Lower lobe of right lung (tissue), 2 donors: ENCODE measurements at regions not wholly inside any gene's neighbourhood (a gene's known extent, or its start where the extent isn't known, plus 50 kb on each side); places are given as distances from the start of the nearest gene placed in this dataset.

Experiments
- ATAC-seq, 2 donors: fragments of 200-7000 bp; cut with Tn5 transposase; one replicate each; pipeline ENCODE4 v1.9.1; 2020 to 2022; ENCODE audit warnings: mild to moderate bottlenecking in 2 of 2, moderate library complexity in 2 of 2
- DNase-seq: peaks from one replicate; pipeline ENCODE4 v3.0.0-alpha.2; 2020
- H3K27ac ChIP-seq: fragments of 200-600 bp; one replicate; pipeline ENCODE4 v1.8.0; 2022
- H3K27me3 ChIP-seq: fragments of 200-600 bp; one replicate; pipeline ENCODE4 v1.8.0; 2022; ENCODE audit warnings: low read depth
- H3K36me3 ChIP-seq: fragments of 200-600 bp; one replicate; pipeline ENCODE4 v1.8.0; 2022; ENCODE audit warnings: mild to moderate bottlenecking
- H3K4me1 ChIP-seq: fragments of 200-600 bp; one replicate; pipeline ENCODE4 v1.8.0; 2022
- H3K4me3 ChIP-seq: fragments of 200-600 bp; one replicate; pipeline ENCODE4 v1.8.0; 2022; ENCODE audit warnings: mild to moderate bottlenecking
- H3K9me3 ChIP-seq: fragments of 200-600 bp; one replicate; pipeline ENCODE4 v1.8.0; 2022
- intact Hi-C: fragments of 100-400 bp; cut with DNase I; formaldehyde crosslinking; loops from one replicate; pipeline ENCODE4 v1.11.0; 2022
- TF ChIP-seq, protein P1 (sequence below): fragments of 200-600 bp; IDR thresholded peaks from one replicate; pipeline ENCODE4 v1.8.0; 2022; ENCODE audit warnings: antibody characterized with exemption, mild to moderate bottlenecking
- donor health status: DM: no; HTN: yes; CAD: no; lungs with severe emphysema.

DNA sequence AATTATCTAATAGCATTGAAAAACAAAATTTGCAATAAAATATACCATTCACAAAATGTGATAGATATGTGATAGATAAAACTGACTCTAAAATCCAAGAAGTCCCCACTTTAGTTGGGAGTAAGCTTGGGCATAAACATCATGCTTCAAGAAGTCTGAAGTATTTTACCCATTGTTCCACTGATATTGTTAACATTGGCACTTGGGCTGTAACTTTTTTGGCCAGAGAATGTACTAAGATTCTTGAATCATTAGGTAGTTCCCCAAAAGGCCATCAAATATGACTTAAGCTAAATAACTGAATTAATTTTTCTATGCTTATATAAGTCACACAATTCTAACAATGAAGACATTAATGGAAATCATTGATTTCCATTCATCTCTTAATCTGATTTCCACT, 413.6 kb downstream of the CDH2 start:
- TF ChIP-seq, protein P1, sequence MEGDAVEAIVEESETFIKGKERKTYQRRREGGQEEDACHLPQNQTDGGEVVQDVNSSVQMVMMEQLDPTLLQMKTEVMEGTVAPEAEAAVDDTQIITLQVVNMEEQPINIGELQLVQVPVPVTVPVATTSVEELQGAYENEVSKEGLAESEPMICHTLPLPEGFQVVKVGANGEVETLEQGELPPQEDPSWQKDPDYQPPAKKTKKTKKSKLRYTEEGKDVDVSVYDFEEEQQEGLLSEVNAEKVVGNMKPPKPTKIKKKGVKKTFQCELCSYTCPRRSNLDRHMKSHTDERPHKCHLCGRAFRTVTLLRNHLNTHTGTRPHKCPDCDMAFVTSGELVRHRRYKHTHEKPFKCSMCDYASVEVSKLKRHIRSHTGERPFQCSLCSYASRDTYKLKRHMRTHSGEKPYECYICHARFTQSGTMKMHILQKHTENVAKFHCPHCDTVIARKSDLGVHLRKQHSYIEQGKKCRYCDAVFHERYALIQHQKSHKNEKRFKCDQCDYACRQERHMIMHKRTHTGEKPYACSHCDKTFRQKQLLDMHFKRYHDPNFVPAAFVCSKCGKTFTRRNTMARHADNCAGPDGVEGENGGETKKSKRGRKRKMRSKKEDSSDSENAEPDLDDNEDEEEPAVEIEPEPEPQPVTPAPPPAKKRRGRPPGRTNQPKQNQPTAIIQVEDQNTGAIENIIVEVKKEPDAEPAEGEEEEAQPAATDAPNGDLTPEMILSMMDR, result no peak
- Histone ChIP-seq H3K36me3 (no peaks in the 10 kb centered on the region), H3K4me3 (no peak overlapping the region), H3K27me3 (no peaks in the 10 kb centered on the region), H3K4me1 (no peaks in the 10 kb centered on the region), H3K9me3 (no peaks in the 10 kb centered on the region), H3K27ac (no peak overlapping the region)
- intact Hi-C loops, result no loop called here
- ATAC-seq (no peak), DNase-seq (no peak)

DNA sequence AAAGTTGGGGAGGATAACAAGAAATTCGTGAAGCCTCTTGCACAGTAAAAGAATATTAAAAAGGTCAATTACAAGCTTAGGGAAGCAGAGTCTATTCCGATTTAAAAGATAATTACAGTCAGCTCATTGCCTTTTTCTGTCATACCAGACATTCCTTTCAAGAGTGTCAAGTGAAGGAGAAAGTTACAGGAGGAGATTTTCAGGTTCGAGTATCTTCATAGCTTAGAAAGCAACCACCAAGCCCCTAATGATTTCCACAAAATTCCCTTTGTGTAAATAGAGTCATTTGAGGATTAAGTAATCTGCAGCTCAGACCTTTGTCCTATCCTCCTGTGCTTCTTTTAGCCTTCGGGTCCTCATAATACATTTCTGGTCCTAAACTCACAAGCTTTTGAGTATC, 414.9 kb downstream of the CDH2 start:
- ATAC-seq (no peak), DNase-seq (no peak)
- H3K27ac ChIP-seq, result no peak overlapping the region
- H3K9me3 ChIP-seq, result no peaks in the 10 kb centered on the region
- intact Hi-C loops, result no loop called here
- no peaks in the 10 kb centered on the region for H3K36me3 ChIP-seq
- no peaks in the 10 kb centered on the region for H3K27me3 ChIP-seq
- H3K4me3 ChIP-seq, result no peak overlapping the region
- no peaks in the 10 kb centered on the region for H3K4me1 ChIP-seq
- TF ChIP-seq, protein P1, result no peak

DNA sequence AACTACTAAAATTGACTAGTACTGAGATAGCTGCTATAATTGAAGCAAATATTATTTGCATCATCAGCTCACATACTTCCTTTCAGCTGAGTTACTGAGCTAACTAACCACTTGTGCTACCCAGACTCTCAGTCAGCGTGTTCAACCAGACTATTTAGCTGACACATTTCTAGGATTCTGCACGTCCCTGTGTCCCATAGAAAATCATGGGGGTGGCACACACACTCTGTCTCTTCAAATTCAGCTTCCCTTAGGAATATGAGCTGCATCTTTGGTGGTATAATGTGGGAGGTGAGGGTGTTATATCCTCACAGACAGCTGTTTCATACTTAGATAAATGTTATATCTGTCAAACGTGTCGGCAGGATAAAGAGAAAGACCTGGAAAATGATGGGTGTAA, 424.0 kb downstream of the CDH2 start:
- no peak for DNase-seq
- no peak overlapping the region for H3K27ac ChIP-seq
- H3K27me3 ChIP-seq, result no peaks in the 10 kb centered on the region
- H3K9me3 ChIP-seq, result no peaks in the 10 kb centered on the region
- H3K36me3 ChIP-seq, result no peaks in the 10 kb centered on the region
- H3K4me3 ChIP-seq, result no peak overlapping the region
- TF ChIP-seq, protein P1, result no peak
- no peaks in the 10 kb centered on the region for H3K4me1 ChIP-seq
- ATAC-seq, result no peak
- intact Hi-C loops, result no loop called here

DNA sequence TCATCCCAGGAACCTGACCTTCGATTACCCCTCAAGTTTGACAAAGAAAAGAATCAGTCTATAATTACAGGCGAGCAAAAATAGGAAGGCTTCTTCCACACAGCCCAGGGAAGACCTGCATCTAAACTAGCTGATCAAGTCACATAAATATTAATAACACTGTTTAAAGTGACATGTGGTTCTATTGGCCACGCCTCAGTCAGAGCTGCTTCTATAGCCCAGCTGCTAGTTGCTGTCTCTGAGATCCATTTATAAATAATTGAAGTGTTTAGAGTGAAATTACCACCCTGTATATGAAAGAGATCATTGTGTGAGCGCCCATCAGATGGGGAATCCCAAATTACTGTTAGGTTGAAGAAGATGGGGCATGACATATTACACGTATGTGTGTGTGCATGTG, 426.0 kb downstream of the CDH2 start:
- Histone ChIP-seq H3K27me3 (no peaks in the 10 kb centered on the region), H3K27ac (no peak overlapping the region), H3K4me3 (no peak overlapping the region), H3K36me3 (no peaks in the 10 kb centered on the region), H3K9me3 (no peaks in the 10 kb centered on the region), H3K4me1 (no peaks in the 10 kb centered on the region)
- DNase-seq, result no peak
- ATAC-seq, result no peak
- TF ChIP-seq, protein P1, result no peak
- intact Hi-C loops, result no loop called here

DNA sequence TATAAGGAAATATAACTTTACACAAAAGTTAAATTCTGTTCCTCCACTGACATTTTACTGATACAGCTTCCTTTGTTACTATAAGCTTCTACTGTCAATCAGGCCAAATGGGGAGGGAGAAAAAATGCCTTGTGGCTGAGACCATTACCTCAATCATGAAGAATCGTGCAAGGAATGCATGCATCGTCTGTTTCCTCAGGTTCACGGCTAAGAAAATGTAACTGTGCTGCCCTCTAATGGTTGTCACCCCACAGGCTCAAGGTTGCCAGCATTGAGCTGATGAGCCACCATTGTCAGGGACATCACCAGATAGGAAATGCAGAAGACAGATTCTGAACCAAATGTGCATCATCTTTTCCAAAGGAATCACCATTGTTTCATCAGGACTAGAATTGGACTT, 426.9 kb downstream of the CDH2 start:
- Histone ChIP-seq H3K4me3 (no peak overlapping the region), H3K27me3 (no peaks in the 10 kb centered on the region), H3K4me1 (no peaks in the 10 kb centered on the region), H3K27ac (no peak overlapping the region), H3K9me3 (no peaks in the 10 kb centered on the region), H3K36me3 (no peaks in the 10 kb centered on the region)
- intact Hi-C loops, result no loop called here
- TF ChIP-seq, protein P1, result peak; percentile 38
- ATAC-seq (peak; percentile 53 to 87), DNase-seq (no peak)

DNA sequence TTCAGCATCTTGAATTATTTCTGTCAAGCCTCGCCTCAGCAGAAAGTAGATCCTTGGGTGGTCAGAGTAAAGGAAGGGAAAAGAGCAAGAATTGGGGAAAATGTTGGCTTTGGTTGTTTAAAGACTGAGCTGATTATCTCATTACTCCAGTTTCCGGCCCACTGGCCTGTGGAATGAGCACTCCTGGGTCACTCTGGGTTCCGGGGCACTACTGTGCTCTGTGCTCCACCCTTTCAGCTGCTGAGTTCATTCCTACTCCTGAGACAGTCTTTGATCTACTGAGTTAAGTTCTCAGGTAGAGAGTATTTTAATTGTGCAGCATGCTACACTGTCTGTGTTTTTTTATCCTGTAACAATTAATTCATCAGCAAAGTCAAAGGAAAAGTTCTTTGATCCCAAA, 427.7 kb downstream of the CDH2 start:
- DNase-seq, result no peak
- Histone ChIP-seq H3K4me1 (no peaks in the 10 kb centered on the region), H3K4me3 (no peak overlapping the region), H3K27me3 (no peaks in the 10 kb centered on the region), H3K9me3 (no peaks in the 10 kb centered on the region), H3K27ac (no peak overlapping the region), H3K36me3 (no peaks in the 10 kb centered on the region)
- intact Hi-C loops, result no loop called here
- ATAC-seq, result peak in 1 of 2 donors; percentile 40
- TF ChIP-seq, protein P1, result no peak
